Activated T-cell treated with anti-CD3 and anti-CD28 coated beads for 4 hours (primary cell): ENCODE measurements at regions not wholly inside any gene's neighbourhood (a gene's known extent, or its start where the extent isn't known, plus 50 kb on each side); places are given as distances from the start of the nearest gene placed in this dataset.

Experiments
- DNase-seq: peaks from one replicate; pipeline ENCODE4 v3.0.0-alpha.2; 2020

DNA sequence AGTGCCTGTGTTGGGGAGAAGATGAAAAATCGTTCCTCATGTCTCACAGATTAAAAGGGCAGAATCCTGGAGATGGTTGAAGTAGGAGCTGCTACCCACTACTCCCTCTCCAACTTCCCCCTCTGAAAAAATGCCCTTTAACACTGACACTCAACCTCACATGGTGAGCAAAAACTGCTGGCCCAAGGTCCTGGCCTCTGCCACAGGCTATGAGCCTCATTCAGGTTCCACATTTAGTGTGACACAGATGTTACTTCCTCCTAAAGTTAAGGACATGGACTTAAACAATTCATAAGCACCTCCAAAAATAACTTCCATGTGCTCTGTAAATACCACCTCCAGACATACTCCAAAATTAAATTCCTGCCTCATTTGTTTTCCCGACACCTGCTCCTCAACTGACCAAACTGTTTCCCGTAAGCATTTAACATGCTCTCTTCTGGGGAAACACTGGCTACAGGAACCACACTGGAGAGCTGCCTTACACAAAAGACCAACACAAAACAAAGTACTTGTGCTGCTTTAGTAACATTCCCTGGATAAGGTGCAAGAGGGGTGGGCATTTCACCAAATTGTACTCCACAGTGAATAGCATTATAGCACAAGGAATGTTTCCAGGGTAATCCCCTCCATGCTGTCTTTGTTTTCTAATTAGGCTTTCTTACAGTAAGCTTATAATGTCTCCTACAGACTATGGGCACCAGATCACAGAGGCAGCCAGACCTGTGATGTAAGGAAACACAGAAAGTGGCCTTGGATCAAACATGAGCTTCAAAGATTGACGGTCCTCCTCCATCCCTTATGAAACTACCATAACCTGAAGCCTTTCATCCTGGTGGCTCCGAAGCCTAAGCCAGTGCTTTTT, 57.0 kb downstream of the PHLDA1 start:
- no peak for DNase-seq

DNA sequence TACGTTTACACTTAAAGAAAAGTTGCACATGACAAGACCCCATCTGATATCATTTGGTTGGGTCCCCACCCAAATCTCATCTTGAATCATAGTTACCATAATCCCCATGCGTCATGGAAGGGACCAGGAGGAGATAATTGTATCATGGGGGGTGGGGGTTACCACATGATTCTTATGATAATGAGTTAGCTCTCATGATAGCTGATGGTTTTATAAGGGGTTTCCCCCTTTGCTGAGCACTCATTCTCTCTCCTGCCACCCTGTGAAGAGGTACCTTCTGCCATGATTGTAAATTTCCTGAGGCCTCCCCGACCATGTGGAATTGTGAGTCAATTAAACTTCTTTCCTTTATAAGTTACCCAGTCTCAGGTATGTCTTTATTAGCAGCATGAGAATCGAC, 60.3 kb downstream of the PHLDA1 start:
- DNase-seq: no peak

DNA sequence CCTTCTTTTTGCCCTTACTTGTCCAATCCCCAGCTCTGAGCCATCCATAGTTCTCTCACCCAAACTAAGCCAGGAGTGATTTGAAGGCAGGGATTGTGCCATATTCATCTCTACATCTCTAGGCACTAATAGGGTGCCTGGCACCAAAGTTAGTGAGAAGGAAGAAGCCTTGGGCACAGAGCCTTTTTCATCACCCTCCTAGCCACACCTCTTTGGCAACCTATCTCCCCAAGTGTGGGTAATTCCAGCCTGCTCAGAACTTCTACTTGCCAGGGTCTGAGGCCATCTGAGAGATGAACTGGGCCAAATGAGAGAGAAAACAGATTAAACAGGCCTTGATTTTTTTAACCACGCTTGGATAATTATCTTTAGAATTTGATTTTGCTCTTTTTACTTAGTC, 61.3 kb downstream of the PHLDA1 start:
- no peak for DNase-seq

DNA sequence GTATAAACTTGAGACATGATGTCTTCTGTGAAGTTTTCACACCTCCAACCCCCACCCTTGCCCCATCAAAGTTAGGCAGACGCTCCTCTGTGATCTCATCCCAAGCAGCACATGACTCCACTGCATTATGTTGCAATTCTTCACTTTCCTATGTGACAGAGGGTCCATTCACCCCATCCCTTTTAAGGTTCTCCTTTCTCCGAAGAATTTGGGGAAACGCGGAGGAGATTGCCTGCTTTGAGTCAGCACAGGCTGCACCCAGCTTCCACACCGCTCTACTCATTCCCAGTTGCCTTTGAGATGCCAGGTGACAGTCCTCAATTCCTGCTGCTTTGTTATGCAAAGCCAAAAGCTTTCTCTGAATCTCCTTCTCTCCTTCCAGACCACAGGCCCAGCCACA, 61.8 kb downstream of the PHLDA1 start:
- no peak for DNase-seq

DNA sequence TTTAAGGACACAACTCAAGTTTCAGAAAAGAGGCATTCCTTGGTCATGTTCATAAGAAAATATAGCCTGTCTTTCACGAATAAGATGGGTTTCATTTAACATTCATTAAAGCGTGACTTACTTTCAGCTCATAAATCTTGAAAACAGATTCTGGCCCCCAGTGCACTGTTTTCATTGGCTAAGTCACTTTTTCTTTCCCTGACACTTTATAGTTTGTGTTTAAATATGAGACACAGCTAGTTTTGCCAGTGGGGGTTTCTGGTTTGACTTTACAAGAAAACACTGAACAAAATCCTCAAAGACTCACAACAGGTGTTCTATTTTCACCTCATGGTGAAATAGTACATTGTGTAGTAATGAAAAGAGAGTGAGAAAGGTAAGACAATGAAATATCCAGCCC, 65.9 kb downstream of the PHLDA1 start:
- no peak for DNase-seq

DNA sequence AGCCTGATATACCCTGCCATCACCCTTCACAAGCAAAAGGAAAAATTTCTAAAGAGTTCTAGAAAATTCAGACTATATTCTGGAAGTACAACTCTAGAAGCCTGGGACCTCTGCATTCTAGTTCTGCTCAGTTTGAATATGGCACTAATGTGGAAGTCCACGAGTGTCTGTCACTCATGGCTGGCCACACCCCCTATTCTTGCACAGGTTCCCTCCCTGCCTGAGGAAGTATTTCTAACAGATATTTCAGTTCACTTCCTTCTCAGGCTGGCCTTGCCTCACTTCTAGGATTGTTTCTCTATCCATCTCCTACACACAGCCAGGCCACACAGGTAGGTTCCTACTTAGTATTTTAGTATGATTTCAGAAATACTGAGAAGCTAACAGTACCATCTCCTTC, 67.4 kb downstream of the PHLDA1 start:
- no peak for DNase-seq

DNA sequence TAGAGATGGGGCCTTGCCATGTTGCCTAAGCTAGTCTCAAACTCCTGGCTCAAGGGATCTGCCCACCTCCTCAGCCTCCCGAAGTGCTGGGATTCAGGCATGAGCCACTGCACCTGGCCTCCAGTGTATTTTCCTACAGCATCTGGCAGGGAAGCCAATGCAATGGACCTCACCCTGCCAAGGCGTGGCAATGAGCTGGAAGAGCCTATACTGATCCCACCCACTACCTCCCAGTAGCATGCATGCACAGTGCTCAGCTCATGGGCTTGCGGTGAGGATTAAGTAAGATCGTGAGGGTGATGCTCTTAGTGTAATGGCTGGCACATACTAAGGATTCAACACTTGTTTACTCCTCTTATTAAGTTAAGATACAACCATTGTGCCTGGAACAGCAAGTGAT, 69.7 kb downstream of the PHLDA1 start:
- no peak for DNase-seq

DNA sequence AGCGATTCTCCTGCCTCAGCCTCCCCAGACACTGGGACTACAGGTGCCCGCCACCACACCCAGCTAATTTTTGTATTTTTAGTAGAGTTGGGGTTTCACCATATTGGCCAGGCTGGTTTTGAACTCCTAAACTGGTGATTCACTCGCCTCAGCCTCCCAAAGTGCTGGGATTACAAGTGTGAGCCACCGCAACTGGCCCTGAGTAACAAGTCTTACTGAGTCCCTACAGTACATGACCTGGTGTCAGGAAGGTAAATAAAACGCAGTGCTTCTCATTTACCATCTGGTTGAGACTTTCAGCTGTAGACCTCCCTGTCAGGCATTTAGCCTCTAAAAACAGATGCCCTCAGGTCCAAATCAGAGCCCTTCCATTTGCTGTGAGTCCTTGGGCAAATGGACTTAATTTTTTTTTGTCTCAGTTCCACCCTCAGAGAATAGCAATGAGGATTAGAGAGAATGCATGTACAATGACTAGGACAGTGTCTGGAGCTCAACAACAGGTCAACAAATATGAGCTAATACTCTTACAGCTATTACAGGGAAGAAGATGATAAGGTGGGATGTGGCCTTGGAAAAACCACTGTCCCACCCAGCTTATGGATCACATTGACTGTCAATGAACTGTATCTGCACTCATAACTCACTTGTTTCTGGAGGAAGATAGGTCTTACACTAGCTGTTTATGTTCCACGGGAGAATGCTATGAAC, 70.5 kb downstream of the PHLDA1 start:
- no peak for DNase-seq

DNA sequence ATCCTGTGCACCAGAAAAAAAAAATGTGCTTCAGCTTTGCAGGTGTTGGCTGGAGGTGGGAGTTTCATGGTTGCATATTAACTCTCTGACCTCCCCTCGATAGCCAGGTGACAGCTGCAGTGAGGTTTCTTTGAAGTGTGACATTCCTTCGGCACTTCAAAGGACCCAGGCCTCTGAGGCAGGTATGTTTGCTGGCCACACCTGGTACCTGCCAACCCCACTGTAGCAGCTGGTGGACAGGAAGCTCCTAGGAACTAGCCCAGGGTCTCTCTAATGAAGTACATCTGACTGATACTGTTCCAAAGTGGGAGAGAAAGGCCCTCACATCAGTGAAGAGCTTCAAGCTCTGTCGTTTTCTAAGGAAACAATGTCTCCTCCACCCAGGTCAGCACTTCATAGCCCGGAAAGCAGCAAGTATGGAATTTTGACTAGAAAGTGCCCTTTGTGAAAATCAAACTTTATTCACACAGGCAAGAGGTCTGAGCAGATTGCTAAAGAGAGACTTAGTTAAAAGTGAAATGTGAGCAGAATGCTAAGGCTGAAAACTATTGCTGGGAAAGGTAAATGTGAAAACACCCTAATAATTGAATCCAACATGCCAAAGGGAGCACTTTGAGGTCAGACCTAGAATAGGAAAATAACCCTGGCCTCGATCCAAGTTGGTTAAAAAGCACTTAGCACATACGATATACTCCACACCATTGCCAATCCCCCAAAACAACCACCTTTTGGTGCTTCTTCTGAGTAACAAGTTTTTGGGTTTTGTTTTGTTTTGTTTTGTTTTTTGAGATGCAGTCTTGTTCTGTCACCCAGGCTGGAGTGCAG, 71.3 kb downstream of the PHLDA1 start:
- no peak for DNase-seq

DNA sequence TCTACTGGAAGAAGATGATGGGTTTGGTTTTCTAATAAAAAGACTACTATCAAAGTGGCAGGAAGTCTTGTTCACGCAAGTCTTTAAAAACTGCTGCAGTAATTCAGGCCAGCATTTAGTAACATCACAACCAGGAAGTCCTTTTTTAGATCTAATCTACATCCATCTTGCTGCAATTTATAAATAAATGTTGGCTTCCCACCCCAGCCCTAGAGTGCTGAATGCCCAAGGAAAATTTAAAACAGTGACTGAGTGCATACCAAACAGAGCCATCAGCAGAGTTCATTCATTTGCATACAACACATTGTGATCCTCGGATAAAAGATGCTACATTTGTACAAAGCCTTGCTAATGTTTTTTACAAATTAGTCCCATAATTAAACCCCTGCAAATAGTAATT, 72.1 kb downstream of the PHLDA1 start:
- DNase-seq: no peak

DNA sequence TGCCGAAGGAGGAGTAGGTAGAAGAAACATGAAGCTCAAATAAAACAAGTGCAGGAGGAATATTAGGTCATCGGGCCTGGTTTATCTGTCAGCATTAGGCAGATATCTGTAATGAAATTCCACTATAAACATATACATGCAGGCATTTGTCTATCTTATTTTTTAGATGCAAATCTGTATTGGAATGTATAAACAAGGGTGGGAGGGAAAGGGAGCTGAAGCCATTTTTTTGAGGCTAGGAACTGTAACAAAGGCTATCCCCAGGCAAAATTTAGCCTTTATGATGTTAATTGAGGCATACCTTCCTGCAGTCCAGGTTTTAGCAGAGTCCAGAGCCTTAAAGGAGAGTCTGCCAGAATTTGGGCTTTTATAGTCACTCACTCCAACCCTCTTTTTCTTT, 72.5 kb downstream of the PHLDA1 start:
- no peak for DNase-seq

DNA sequence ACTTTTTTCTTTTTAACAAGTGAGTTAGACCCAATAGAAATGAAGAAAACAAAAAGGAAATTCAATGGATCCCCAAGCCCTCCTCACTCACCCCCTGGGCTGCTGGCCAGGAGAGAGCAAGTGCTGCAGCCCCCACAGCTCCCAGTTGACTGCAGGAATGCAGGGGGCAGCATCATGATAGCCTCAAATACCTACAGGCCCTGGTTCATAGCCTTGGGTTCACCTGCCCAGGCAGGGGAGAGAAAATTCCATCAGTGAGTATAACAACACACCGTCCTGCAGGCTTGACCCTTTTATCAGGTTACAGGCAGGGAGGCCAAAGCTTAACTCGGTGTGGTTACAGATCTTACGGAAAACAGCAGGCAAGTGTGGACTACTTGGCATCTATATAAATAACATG, 76.3 kb downstream of the PHLDA1 start:
- no peak for DNase-seq

DNA sequence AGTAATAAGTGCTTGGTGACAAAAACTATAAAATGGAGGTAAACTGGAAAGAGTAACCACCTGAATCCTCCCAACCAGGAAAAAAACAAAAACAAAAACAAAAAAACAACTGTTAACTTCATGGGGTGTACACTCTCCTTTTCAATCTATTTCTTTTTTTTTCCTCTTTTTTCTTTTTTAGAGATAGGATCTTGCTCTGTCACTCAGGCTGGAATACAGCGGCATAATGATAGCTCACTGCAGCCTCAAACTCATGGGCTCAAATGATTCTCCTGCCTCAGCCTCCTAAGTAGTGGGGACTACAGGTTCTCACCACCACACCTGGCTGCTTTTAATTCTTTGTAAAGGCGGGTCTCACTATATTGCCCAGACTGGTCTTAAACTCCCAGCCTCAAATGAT, 76.8 kb downstream of the PHLDA1 start:
- DNase-seq: no peak

DNA sequence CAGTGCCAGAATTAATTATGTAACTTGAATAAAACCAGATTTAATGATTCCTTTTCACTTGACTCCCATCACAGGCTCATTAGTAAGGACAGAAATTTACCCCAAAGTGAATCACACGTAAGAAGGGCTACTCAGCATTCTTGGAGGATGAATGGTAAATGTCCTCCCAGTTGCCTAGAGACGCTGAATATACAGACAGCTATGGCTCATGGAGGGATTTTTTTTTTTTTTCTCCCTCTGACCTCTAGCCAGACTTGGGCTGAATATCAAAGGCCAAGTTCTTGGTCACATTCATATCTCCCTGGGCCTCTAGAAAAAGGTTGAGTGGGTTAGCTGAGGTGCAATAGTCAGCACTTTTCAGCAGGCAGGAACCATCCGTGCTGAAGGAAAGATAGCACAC, 77.5 kb downstream of the PHLDA1 start:
- no peak for DNase-seq

DNA sequence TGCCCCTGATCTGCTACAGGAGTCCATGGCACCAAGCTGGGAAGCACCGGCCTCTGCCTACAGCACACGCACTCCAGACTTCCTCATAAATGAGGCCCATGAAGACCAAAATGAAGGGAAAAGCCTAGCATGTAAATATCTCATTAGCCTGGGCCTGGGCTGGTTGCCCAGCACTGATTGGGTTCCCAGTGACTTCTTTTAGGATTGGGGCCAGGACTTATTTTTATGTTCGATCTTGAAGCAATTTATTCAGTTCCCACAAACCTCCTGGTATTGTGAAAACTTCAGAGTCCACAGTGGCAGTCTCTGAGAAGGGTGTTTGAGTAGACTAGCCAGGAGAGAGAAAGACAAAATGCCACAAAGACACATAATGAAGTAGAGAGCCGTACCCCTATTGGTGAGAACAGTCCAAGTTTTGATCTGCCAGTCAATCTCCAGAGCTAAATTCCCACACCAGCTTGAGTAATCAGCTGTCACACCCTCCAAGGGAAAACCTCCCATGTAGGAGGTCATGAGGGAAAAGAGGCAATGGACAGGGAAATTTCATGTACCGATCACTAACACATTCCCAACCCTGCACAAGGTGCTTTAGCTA, 78.2 kb downstream of the PHLDA1 start:
- no peak for DNase-seq

DNA sequence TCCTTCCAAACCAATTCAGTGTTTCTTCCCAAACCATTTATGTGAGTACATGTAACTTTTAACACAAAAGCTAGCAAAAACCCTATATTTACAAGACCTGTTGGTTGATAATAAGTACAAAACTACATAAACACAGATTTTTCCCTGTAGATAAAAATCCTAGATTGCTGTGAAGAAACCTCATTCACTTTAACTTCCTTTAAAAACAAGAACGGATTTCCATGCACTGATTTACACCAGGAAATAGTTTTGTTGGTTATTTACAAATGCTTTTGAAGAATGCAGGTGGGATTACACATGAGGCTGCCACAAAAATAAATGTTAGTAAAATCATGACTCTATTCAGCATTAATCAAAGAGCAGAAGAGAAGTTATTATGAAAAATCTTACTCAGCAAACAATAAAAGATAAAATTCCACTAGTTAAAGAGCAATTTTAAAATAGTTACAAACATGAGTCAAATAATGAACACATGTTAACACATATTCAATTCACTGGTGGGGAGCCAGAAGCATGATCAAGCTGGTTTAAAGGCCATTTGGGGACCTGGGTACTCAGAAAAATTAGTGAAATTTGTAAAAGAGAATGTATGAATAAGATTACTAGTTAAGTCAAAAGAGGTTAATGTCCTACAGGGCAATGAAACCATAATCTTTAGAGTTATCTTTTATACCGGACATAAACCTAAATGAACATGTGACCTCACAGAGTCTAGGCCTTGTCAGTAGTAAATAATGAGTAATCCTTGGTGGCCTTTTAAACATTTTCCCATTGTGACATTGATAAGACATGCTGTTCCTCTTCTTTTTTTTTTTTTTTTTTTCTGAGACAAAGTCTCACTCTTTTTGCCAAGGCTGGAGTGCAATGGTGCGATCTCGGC, 79.9 kb downstream of the PHLDA1 start:
- no peak for DNase-seq

DNA sequence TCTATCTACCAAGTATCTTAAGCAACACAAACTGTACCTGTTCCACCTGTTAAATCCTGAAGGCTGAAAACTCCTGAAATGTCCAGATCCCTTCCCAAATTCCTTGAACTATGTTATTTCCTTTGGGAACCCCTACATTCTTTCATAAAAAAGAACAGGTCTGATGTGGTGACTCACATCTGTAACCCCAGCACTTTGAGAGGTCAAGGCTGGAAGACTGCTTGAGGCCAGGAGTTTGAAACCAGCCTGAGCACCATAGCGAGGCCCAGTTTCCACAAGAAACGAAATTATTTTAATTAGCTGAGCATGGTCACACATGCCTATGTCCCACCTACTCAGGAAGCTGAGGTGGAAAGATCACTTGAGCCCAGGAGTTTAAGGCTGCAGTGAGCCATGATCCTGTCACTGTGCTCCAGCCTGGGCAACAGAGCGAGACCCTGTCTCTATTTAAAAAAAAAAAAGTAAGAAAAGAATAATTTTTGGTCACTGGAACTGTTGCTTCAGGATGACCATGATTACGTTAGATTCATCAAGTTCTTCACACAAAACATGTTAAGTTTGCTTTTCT, 84.3 kb downstream of the PHLDA1 start:
- DNase-seq: no peak

DNA sequence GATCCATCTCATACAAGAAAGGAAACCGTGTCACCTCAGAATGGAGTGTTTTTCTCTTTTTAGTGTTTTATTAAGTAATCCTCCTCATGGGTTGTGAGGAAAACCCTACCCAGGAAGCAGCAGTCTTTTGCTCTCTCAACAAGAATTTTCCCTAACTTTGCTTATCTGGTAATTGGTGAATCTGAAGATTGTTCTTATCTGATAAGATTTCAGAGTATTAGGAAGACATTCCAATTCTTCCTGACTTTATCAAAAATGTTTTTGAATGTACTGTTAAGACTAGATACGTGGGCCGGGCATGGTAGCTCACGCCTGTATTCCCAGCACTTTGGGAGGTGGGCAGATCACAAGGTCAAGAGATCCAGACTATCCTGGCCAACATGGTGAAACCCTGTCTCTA, 86.0 kb downstream of the PHLDA1 start:
- no peak for DNase-seq

DNA sequence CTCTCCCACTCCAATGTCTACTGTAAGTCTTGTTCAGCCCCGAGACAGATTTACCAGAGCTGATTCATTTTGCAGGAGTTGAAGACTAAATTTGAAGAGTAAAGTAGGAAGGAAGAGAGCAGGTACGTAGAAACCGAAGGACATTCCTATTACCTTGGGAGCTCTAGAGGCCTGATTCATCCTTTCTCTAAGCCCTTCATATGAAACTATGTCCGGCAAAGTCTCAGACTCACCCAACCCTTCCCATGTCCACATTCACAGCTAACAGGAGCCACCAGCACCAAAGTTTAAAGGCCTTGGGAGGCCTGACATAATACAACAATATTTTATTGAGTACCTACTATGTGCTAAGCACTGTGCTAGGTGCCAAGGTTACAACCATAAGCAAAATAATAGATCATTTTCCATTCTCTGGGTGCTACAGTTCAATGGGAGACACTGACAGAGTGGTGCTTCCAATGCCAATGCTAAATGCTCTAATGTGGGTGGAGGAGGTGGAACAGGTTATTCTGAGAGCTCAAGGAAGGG, 86.6 kb downstream of the PHLDA1 start:
- no peak for DNase-seq

DNA sequence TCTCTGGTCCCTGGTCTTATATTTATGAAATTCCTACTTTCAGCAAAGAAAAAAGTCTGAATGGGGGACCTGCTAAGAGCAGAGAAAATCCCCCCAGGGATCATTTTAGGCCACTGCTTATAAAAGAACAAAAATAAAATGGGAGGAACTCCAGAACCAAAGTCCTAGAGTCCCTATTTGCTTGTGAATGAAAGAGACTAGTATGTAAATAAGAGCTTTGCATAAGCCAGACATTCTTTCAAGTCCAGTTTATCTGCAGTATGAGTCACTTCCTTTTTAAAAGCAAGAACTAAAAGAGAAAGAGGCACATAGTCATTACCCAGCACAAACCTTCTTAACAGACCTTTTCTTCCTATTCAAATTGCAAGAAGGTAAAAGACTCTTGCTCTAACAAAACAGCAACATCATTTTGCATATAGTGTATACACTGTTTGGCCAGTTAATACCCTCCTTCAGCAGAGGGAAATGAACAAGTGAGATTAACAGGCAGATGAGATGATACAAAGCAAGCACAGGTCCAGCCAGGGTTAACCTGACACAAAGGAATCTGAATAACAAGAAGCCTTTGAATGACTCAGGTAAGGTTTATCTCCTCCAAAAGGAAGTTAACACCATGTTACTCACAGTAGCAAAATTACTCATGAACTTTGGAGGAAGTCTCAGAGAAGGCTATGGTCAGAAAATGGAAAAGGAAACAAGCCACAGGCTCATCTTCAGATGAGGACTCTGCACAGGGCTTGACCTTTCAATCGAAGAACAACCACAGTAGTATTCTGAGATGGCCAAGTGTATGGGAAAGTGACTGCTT, 87.3 kb downstream of the PHLDA1 start:
- DNase-seq: no peak

DNA sequence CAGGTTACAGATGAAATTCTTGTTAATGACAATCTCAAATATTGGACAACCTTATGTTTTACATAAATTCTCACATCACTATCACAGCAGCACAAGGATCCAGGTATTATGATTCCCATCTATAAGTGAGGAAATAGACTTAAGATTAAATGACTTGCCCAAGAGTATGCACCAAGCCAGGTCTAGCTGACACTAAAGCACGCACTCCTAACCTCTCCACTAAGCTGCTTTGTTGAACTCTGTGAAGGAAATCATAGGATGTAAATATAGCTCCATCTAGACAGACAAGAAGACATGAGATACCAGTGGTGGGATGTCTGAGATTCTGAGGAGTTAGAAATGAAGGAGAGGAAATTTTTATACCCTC, 87.9 kb downstream of the PHLDA1 start:
- DNase-seq: no peak
